DMS53 treated with DMSO at 0.1 percent for 48 hours (cell line): ENCODE measurements at regions not wholly inside any gene's neighbourhood (a gene's known extent, or its start where the extent isn't known, plus 50 kb on each side); places are given as distances from the start of the nearest gene placed in this dataset.
A peak's percentile ranks its signal among the peaks of the same experiment; 100 is the strongest.
"Not testable (repeated sequence)": the region's sequence is repeated elsewhere in the genome, so short reads cannot be mapped to it uniquely, and the experiment has no call there.

ENCODE experiments used
- DNase-seq: peaks from one replicate; lab custom pipeline; 2025; ENCODE audit not compliant: unreplicated experiment; lab: John Stamatoyannopoulos, UW

- no peak for DNase-seq
Measured at GRCh38 chr7:130789436-130789835, 55.4 kb upstream of the KLF14 start.

GRCh38 chr7:130791746-130792145 is 57.7 kb upstream of the KLF14 start:
- DNase-seq = no peak

- no peak for DNase-seq
Measured at GRCh38 chr7:130793855-130794618, 60.0 kb upstream of the KLF14 start.

- no peak for DNase-seq
Measured at GRCh38 chr7:130794619-130794922, 60.6 kb upstream of the KLF14 start.

- DNase-seq = not testable (repeated sequence)
Measured at GRCh38 chr7:130796425-130796824, 62.4 kb upstream of the KLF14 start.

- DNase-seq = no peak
Measured at GRCh38 chr7:130803127-130803526, 69.1 kb upstream of the KLF14 start.

- DNase-seq = no peak
Measured at GRCh38 chr7:130804220-130804619, 70.2 kb upstream of the KLF14 start.

- not testable (repeated sequence) for DNase-seq
Measured at GRCh38 chr7:130812819-130813218, 78.8 kb upstream of the KLF14 start.

- DNase-seq = no peak
Measured at GRCh38 chr7:130814778-130815335, 80.8 kb upstream of the KLF14 start.

- DNase-seq = no peak
Measured at GRCh38 chr7:130818056-130818455, 84.0 kb upstream of the KLF14 start.

- no peak for DNase-seq
Measured at GRCh38 chr7:130821864-130822263, 87.9 kb upstream of the KLF14 start.

- no peak for DNase-seq
Measured at GRCh38 chr7:130822642-130823041, 88.6 kb upstream of the KLF14 start.

- DNase-seq = no peak
Measured at GRCh38 chr7:130823060-130823459, 89.1 kb upstream of the KLF14 start.

- DNase-seq = no peak
Measured at GRCh38 chr7:130825819-130826218, 91.8 kb upstream of the KLF14 start.

- DNase-seq = no peak
Measured at GRCh38 chr7:130829415-130829814, 95.4 kb upstream of the KLF14 start.

- DNase-seq = no peak
Measured at GRCh38 chr7:130831322-130831721, 97.3 kb upstream of the KLF14 start.

- peak; percentile 43 for DNase-seq
Measured at GRCh38 chr7:130831817-130832481, 97.9 kb upstream of the KLF14 start.

- DNase-seq = no peak
Measured at GRCh38 chr7:130838738-130839137, 104.7 kb upstream of the KLF14 start.

- no peak for DNase-seq
Measured at GRCh38 chr7:130840599-130840998, 106.6 kb upstream of the KLF14 start.

GRCh38 chr7:130841416-130841815 is 107.4 kb upstream of the KLF14 start:
- DNase-seq = no peak

- no peak for DNase-seq
Measured at GRCh38 chr7:130843703-130844102, 109.7 kb upstream of the KLF14 start.

- no peak for DNase-seq
Measured at GRCh38 chr7:130844811-130845580, 111.0 kb upstream of the KLF14 start.
